ENCODE measurements at regions not wholly inside any gene's neighbourhood (a gene's known extent, or its start where the extent isn't known, plus 50 kb on each side); places are given as distances from the start of the nearest gene placed in this dataset.
"Not testable (repeated sequence)": the region's sequence is repeated elsewhere in the genome, so short reads cannot be mapped to it uniquely, and the experiment has no call there.

DNA sequence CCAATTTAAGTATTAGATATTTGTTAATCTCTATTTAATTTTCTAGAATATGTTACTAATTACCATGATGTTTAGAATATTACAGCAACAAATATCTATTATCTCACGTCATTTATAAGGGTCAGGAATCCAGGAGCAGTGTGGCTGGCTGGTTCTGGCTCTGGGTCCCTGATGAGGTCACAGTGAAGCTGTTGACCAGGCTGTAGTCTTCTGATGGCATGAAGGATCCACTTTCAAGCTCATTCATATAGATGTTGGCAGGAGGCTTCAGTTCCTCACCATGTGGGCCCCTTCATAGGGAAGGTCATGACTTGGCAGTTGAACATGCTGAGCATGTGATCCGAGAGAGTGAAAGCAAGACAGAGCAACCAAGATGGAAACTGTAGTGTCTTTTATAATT lies 375.6 kb downstream of the ATP23 start:
- no peak for DNase-seq

DNA sequence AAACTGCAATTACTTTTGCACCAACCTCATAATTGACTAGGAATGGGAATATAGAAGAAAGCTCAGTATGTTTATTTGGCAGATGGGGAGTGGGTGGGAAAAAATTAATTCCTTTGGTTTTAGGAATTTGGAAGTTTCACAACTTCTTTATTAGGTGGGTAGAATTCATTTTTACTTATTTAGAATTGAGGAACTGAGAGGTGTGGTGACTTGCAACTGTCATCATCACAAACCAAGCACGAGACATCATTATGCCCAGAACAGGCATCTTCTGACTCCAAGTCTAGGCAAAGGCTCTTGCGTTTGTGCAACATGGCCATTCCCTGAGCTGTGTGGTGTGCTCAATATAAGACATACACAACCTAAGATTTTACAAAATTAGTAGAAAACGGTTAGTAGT lies 380.0 kb downstream of the ATP23 start:
- no peak for DNase-seq

DNA sequence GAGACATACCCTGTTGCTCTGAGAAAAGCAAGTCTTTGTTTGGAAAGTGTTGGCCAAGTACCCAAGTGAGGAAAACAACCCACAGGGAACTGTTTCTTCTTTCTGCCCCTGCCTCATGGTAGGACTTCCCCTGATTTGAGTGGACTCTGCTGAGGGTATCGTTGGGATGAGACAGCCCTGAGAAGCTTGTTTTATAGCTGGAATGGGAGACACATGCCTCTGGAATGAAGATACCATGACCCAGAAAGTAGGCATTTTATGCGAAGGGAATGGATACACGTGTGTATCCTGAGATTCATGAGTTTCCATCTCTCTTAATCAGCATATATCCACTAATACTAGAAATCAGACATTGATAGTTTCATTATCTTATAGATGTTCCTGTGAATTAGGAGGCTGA lies 382.3 kb downstream of the ATP23 start:
- no peak for DNase-seq

- DNase-seq = no peak
Measured at GRCh38 chr12:58325561-58325960, 384.2 kb downstream of the ATP23 start.

DNA sequence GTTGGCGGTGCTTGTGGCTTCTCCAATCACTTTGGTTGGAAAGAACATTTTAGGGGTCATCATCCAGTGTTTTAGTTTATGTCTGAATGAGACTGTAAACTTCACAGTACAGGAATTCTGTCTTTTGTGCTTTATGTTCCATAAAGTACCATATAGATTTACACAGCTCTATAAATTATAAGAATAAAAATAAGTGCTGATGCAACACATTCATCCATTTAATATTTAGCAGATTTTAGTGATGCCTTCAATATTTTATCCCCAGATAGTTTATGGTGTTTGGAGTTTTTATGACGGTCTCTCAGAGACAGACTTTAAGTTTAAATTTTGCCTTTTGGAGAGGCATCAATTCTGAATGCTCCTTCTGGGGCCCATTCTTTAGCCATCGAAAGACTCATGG lies 385.2 kb downstream of the ATP23 start:
- no peak for DNase-seq

DNA sequence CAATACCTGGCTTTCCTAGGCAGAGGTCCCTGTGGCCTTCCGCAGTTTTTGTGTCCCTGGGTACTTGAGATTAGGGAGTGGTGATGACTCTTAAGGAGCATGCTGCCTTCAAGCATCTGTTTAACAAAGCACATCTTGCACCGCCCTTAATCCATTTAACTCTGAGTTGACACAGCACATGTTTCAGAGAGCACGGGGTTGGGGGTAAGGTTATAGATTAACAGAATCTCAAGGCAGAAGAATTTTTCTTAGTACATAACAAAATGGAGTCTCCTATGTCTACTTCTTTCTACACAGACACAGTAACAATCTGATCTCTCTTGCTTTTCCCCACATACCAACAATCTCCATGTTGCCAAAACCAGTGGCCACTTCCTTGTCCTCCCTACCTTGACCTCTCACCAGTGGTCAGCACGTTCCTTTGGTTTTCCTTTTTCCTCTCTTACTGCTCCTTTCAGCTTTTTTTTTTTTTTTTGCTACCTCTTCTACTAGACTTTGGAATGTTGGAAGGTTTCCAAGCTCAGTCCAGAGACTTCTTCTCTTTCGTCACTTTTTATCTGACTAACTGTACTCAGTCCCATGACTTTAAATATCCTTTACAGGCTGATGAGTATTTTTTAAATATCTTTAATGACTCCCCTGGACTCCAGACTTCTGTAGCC lies 395.3 kb downstream of the ATP23 start:
- DNase-seq = not testable (repeated sequence)

DNA sequence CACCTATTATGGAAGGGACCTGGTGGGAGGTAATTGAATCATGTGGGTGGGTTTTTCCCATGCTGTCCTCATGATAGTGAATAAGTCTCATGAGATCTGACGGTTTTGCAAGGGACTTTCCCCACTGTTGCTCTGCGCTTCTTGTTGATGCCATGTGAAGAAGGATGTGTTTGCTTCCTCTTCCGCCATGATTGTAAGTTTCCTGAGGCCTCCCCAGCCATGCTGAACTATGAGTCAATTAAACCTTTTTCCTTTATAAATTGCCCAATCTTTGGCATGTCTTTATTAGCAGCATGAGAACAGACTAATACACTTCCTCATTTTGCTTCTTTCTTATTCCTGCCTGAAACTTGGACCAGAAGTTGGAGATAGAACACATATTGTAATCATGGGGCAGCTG lies 396.2 kb downstream of the ATP23 start:
- not testable (repeated sequence) for DNase-seq

DNA sequence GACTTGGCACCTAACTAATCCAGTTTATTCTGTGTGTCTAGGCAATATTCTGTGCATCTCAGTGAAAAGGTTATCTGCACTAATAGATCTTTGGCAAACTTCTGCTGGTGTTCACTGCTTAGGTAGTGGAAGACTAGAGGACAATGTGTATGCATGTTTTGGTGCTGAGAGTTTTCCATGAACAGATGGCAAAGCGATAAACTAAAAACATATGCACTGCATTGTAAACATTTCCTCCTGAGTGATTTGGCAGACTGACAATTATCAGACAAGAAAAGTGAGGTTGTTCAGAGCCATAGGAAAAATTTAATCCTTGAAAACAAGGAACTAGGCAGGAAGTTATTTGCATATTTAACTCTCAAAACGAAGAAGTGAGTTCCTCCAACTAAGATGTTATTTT lies 400.4 kb downstream of the ATP23 start:
- no peak for DNase-seq

DNA sequence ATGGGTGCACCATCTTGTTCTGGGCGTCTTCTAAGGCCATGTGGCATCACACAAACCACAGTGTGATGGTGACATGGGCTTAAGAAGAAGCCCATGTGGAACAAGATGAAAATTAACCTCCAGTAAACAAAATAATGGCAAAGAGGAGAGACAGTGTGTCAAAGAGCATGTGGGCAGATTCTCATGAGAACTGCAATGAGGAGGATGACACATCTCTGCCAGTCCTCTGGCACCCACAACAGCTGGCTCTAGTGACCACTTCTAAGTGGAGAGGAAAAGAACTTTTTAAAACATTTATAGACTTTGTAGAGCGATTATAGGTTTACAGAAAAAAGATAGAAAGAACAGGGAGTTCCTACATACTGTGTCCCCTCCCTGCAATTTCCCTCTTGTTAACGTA lies 401.4 kb downstream of the ATP23 start:
- no peak for DNase-seq

DNA sequence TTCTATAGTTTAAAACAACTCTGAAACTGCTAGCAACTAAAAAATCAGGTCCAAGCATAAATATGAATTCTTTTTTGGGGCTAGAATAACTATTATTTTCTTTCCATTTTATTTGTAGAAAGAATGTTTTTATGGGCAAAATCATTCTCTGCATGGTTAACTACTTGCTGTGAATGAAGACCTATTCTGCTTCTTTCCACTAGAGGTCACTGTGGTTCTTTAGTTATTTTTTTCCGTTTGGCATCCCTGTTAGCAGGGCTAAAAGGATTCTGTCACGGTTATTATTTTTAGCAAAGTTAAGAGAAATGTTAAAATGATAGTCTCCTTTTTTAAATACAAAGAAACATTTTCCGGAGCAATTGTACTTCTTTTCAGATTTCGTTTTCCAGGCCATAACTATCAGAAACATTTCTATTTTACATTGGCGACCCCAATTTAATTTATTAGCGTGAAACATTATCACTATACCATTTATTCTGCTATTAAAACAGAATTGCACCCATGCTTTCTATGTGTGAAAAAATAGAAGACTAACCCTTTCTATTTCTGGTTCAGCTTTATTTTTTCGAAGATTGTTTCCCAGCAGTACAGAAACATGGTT lies 404.8 kb downstream of the ATP23 start:
- DNase-seq = peak; percentile 68

- DNase-seq = no peak
Measured at GRCh38 chr12:58347188-58347587, 405.8 kb downstream of the ATP23 start.

DNA sequence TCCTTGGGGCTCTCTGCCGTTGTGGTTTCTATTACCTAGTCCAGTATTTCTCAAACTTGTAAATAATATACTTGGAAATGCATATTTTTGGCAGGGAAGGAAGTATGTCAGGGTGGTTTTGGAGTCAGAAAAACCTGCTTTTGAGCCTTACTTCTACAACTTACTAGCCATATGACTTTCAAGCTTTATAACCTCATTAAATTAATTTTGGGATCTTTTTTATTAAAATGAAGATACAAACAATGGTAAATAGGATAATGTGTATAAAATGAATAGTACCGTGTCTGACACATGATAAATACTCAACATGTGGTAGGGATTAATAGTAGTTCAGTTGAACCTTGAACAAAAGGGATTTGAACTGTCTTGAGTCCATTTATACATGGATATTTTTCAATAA lies 406.3 kb downstream of the ATP23 start:
- no peak for DNase-seq

- peak; percentile 10 for DNase-seq
Measured at GRCh38 chr12:58349161-58349560, 407.8 kb downstream of the ATP23 start.

GRCh38 chr12:58356794-58357193 lies 415.4 kb downstream of the ATP23 start:
- no peak for DNase-seq

DNA sequence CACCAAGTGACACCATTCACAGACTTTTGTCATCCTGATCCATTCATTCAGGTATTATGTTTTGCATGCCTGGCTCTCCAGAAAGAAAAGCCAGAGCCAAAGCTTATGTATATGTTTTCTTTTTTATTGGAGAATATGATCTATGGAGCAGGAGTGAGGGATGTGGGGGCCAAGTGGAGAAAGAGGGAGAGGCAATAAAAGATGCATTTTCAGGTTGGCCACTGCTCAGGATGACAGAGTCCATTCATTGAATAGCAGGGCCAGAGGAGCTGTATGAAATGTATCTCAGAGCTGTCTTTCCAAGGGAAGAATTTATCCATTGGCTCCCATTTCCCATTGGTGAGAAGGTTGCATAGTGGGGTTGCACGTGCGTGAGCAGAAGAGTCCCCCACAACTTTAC lies 416.1 kb downstream of the ATP23 start:
- no peak for DNase-seq

DNA sequence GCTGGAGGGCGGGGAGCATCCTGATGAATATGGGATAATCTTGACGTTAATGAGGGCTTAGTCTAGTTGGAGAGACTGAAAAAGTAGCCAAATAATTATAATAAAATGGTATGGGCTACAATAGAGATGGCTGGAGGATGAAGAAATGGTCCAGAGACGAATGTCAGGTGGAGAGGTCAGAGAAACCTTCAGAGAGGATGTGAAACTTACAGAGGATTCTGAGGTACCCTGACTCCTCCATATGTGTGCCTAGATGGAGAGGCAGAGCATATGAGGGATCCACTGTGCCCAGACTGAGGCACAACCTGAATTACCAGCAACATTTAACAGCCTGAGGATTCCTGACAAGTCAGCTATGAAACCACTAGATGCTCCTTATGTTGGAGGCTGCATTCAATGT lies 417.0 kb downstream of the ATP23 start:
- DNase-seq = no peak

GRCh38 chr12:58359084-58359483 lies 417.7 kb downstream of the ATP23 start:
- DNase-seq = no peak

DNA sequence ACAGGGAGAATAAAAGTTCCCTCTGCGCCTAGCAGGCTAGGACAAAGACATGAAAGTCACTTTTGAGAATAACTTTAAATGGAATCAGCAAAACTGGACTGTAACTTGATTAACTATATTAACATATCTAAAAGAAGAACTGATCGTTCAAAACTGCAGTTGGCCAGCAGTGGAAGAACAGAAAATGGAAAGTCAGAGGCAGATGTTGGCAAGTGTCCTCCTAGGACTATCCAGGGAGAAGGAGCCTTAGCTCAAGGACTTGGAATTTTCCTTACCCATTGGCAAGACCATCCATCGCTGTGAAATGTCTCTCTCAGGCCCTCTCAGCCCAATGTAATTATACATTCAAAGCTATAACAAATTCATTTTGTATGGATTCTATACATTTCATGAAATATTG lies 419.7 kb downstream of the ATP23 start:
- DNase-seq = no peak

GRCh38 chr12:58363971-58364370 lies 422.6 kb downstream of the ATP23 start:
- DNase-seq = no peak

DNA sequence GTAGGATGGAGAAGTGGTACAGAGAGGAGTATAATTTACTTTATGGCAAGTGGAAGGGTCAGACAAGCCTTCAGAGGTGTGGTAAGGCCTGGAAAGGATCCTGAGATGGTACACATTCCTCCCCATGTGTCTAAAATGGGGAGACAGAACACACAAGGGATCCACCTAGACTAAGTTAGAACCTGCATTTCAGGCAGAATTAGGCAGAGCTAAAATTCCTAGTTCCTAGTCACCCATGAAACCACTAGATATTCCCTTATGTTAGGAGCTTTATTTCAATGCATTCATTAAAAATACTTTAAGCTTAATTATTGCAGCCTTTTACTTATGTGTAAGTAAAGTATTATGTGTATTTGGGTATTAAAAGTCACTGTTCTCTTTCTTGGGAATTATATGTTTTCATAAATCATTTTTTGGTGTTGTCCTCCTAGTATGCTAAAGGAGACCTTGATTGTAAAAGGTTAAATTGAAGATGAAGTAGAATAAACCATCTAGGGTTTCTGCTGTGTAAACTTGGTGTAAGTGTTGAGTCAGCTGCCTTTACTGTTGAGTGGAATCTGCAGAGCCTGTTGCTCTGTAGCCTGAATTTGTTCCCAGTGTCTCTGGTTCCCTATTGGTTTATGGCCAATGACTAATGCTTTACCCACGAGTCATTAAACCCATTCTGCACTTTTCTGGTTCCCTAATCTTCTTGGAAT lies 423.2 kb downstream of the ATP23 start:
- DNase-seq = no peak

GRCh38 chr12:58365087-58365390 lies 423.7 kb downstream of the ATP23 start:
- DNase-seq = no peak

DNA sequence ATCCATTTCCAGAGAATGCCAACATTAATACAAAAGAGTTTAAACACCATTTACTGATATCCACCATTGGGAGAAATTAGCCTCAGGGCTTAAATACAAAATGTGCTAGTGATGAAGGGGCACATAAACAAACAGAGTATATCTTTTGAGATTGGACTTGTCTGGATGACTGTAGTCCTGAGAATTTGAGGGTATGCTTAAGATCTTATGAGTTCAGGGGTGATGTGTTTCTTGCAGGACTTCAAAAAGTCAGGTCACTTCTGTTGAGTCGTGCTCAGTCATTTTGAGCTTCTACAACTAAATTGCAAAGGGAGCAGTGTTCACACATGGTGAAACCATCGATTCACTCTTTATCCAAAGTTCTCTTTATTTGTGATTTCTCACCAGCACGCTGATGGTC lies 425.7 kb downstream of the ATP23 start:
- no peak for DNase-seq

- DNase-seq = peak; percentile 31
Measured at GRCh38 chr12:58368001-58368400, 426.6 kb downstream of the ATP23 start.

DNA sequence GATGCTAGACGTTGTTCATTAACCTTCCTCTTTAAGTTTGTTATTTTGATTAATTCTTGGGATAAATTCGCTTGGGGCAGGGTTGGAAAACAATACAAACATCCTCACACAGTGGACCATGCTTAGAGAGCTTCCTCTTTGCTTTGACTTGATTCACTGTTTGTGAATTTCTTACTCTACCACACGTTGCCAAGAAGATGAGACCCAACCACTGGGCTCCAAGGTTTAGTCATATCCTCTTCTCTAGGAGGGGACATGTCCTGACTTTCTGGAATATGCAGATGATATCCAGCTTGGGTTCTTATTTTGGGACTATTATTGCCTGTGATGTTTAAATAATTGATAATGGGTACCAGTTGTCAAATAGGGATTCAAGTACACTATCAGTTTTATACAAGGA lies 428.2 kb downstream of the ATP23 start:
- no peak for DNase-seq

GRCh38 chr12:58372298-58372697 lies 430.9 kb downstream of the ATP23 start:
- DNase-seq = no peak

Data from OCI-M1 (cell line).